C4-2B (cell line): ENCODE measurements at regions not wholly inside any gene's neighbourhood (a gene's known extent, or its start where the extent isn't known, plus 50 kb on each side); places are given as distances from the start of the nearest gene placed in this dataset.

Source experiments
- CTCF ChIP-seq: fragments of 450-650 bp; conservative IDR thresholded peaks from 2 replicates; pipeline ENCODE4 v1.5.1; 2017; ENCODE audit warnings: mild to moderate bottlenecking
- ZFX ChIP-seq: fragments of 450-650 bp; IDR thresholded peaks from 2 replicates; pipeline ENCODE4 v1.6.1; 2017

GRCh38 chr1:194298007-194298598, 1111.7 kb upstream of the B3GALT2 start:
- TF ChIP-seq CTCF: no peak
- TF ChIP-seq ZFX: no peak
